ENCODE measurements at regions not wholly inside any gene's neighbourhood (a gene's known extent, or its start where the extent isn't known, plus 50 kb on each side); places are given as distances from the start of the nearest gene placed in this dataset.

- TF ChIP-seq E2F1 (CRISPR knock-in tag; IDR thresholded peaks at IDR 0.05) (no peak), USF2 (CRISPR knock-in tag; IDR thresholded peaks at IDR 0.05) (no peak), HIVEP1 (CRISPR knock-in tag; IDR thresholded peaks at IDR 0.05) (no peak), ZFX (CRISPR knock-in tag; IDR thresholded peaks at IDR 0.05) (no peak), DMBX1 (CRISPR knock-in tag; IDR thresholded peaks at IDR 0.05; ENCODE audit: borderline replicate concordance) (no peak), CTCF (IDR thresholded peaks at IDR 0.05 in 2 of 3, conservative IDR thresholded peaks at IDR 0.05 in 1 of 3; ENCODE audit: insufficient read depth in 2 of 3, low read depth in 1 of 3, low read length in 3 of 3) (no peak), AFF4 (CRISPR knock-in tag; IDR thresholded peaks at IDR 0.05) (no peak)
These were observed 64.8 kb upstream of the SATB1 start for GRCh38 chr3:18489939-18490338.

Measured in K562 (cell line).